SU-DHL-6 (cell line): ENCODE measurements at regions not wholly inside any gene's neighbourhood (a gene's known extent, or its start where the extent isn't known, plus 50 kb on each side); places are given as distances from the start of the nearest gene placed in this dataset.

ENCODE experiments used
- H2AFZ ChIP-seq: fragments of 200-600 bp; sonication (generic); 2 replicates; pipeline ENCODE4 v1.6.1; 2014; ENCODE audit warnings: low read depth, mild to moderate bottlenecking, moderate library complexity, mixed read lengths, antibody characterized with exemption, low read length; ENCODE audit not compliant: severe bottlenecking
- H3F3A ChIP-seq: fragments of 200-600 bp; shearing (Covaris generic); 2 replicates; pipeline ENCODE4 v1.6.0; 2016; ENCODE audit warnings: antibody characterized with exemption, mild to moderate bottlenecking; ENCODE audit not compliant: insufficient read depth
- H3K27ac ChIP-seq: fragments of 200-600 bp; sonication (generic); 2 replicates; pipeline ENCODE4 v1.5.1; 2016; ENCODE audit warnings: low read depth, mild to moderate bottlenecking, low read length, moderate library complexity, mixed read lengths
- H3K27me3 ChIP-seq: fragments of 200-600 bp; sonication (generic), shearing (Covaris generic); 2 replicates; pipeline ENCODE4 v1.6.0; 2014; ENCODE audit warnings: mild to moderate bottlenecking, low read length
- H3K36me3 ChIP-seq: fragments of 200-600 bp; sonication (generic); 2 replicates; pipeline ENCODE4 v1.6.1; 2014; ENCODE audit warnings: mild to moderate bottlenecking, low read length, mixed read lengths
- H3K4me2 ChIP-seq: fragments of 300-600, 200-600 bp; shearing (Covaris generic), sonication (generic); 2 replicates; pipeline ENCODE4 v1.6.0; 2014; ENCODE audit warnings: low read length, low read depth, mild to moderate bottlenecking; ENCODE audit not compliant: poor library complexity, severe bottlenecking
- H3K4me3 ChIP-seq: fragments of 200-600 bp; sonication (generic); 2 replicates; pipeline ENCODE4 v1.5.1; 2014; ENCODE audit warnings: antibody characterized with exemption, low read length, mild to moderate bottlenecking, mixed read lengths; ENCODE audit not compliant: insufficient read depth, poor library complexity, severe bottlenecking
- H3K79me2 ChIP-seq: fragments of 200-600 bp; sonication (generic); 2 replicates; pipeline ENCODE4 v1.6.1; 2014; ENCODE audit warnings: mild to moderate bottlenecking, low read length, moderate library complexity; ENCODE audit not compliant: insufficient read depth
- H3K9ac ChIP-seq: fragments of 200-600 bp; sonication (generic); 2 replicates; pipeline ENCODE4 v1.7.0; 2014; ENCODE audit warnings: mild to moderate bottlenecking, low read length
- H3K9me2 ChIP-seq: fragments of 200-600 bp; sonication (generic); replicated peaks from 2 replicates; pipeline ENCODE4 v1.6.1; 2014; ENCODE audit warnings: low read length; ENCODE audit not compliant: insufficient read depth
- H3K9me3 ChIP-seq: fragments of 200-600 bp; sonication (generic); 2 replicates; pipeline ENCODE4 v1.6.1; 2014; ENCODE audit warnings: low read length, mixed read lengths; ENCODE audit not compliant: insufficient read depth
- H4K20me1 ChIP-seq: fragments of 200-600 bp; sonication (generic); 2 replicates; pipeline ENCODE4 v1.6.1; 2014; ENCODE audit warnings: low read depth, mild to moderate bottlenecking, antibody characterized with exemption, low read length, moderate library complexity, mixed read lengths
- CTCF ChIP-seq: fragments of 200-600 bp; sonication (generic); IDR thresholded peaks from one replicate; pipeline ENCODE4 v1.5.1; 2017; ENCODE audit warnings: antibody characterized with exemption, mild to moderate bottlenecking, low read length, moderate library complexity; ENCODE audit not compliant: insufficient read depth, poor library complexity, severe bottlenecking
- EZH2phosphoT487 ChIP-seq: fragments of 200-600 bp; sonication (generic), shearing (Covaris generic); conservative IDR thresholded peaks from 2 replicates; pipeline ENCODE4 v1.6.1; 2018; ENCODE audit warnings: mild to moderate bottlenecking, antibody characterized with exemption, low read length, moderate library complexity, mixed read lengths

GRCh38 chr13:55617241-55617640 is 1523.5 kb upstream of the PRR20A start:
- no peaks in the 10 kb centered on the region for H3K27me3 ChIP-seq
- H3K9me3 ChIP-seq, result no peaks in the 10 kb centered on the region; the same call in 1 of the 2 replicates
- no peak overlapping the region for H3K4me3 ChIP-seq
- H2AFZ ChIP-seq, result no peak overlapping the region
- no peaks in the 10 kb centered on the region for H3K9me2 ChIP-seq
- no peaks in the 10 kb centered on the region for H3K79me2 ChIP-seq
- H3K36me3 ChIP-seq, result no peaks in the 10 kb centered on the region
- H3K9ac ChIP-seq, result no peak overlapping the region
- H3F3A ChIP-seq, result no peaks in the 10 kb centered on the region
- TF ChIP-seq CTCF (no peak), EZH2phosphoT487 (no peak)
- H3K4me2 ChIP-seq, result no peak overlapping the region
- H4K20me1 ChIP-seq, result no peaks in the 10 kb centered on the region
- no peak overlapping the region for H3K27ac ChIP-seq

GRCh38 chr13:55627221-55627620 is 1513.5 kb upstream of the PRR20A start:
- Histone ChIP-seq H3K9ac (no peak overlapping the region), H3K4me3 (no peak overlapping the region), H3K27ac (no peak overlapping the region), H3K27me3 (no peaks in the 10 kb centered on the region), H3K79me2 (no peaks in the 10 kb centered on the region), H3K36me3 (no peaks in the 10 kb centered on the region), H3K4me2 (no peak overlapping the region), H3F3A (no peaks in the 10 kb centered on the region), H3K9me2 (no peaks in the 10 kb centered on the region), H2AFZ (no peak overlapping the region), H3K9me3 (0 out of 2 replicates have a peak, but pooled peaks cover 5% of the 10 kb centered on the region), H4K20me1 (no peaks in the 10 kb centered on the region)
- no peak for TF ChIP-seq CTCF
- no peak for TF ChIP-seq EZH2phosphoT487

- Histone ChIP-seq H3K9ac (no peak overlapping the region), H3K27me3 (no peaks in the 10 kb centered on the region), H3F3A (no peaks in the 10 kb centered on the region), H3K4me2 (no peak overlapping the region), H3K4me3 (no peak overlapping the region), H4K20me1 (no peaks in the 10 kb centered on the region), H3K27ac (no peak overlapping the region), H3K9me3 (0 out of 2 replicates have a peak, but pooled peaks cover 7% of the 10 kb centered on the region), H2AFZ (no peak overlapping the region), H3K79me2 (no peaks in the 10 kb centered on the region), H3K9me2 (no peaks in the 10 kb centered on the region), H3K36me3 (no peaks in the 10 kb centered on the region)
- TF ChIP-seq CTCF (no peak), EZH2phosphoT487 (no peak)
These were observed 1508.3 kb upstream of the PRR20A start for GRCh38 chr13:55632402-55632801.
